ENCODE measurements at regions not wholly inside any gene's neighbourhood (a gene's known extent, or its start where the extent isn't known, plus 50 kb on each side); places are given as distances from the start of the nearest gene placed in this dataset.

- no peak for TF ChIP-seq ZNF592 (IDR thresholded peaks at IDR 0.05)
- TF ChIP-seq NFIC (IDR thresholded peaks at IDR 0.05; ENCODE audit: low read depth, low read length) = no peak
Observed at GRCh38 chr20:57879437-57879778, 169.6 kb upstream of the PMEPA1 start (continued).

- H3K4me3 ChIP-seq = no peak overlapping the region
- RAD21 ChIA-PET (ENCODE audit: unreplicated experiment) = no interaction called here
- H3K27me3 ChIP-seq (replicated peaks in 1 of 2; ENCODE audit: control insufficient read depth in 2 of 2, insufficient read depth in 2 of 2, low read length in 1 of 2) = peaks cover 3 to 6% of the 10 kb centered on the region in 2 experiments; a peak in 2 of 4 replicates
- in situ Hi-C loops (cut with MboI) (no loop called here), intact Hi-C loops (cut with micrococcal nuclease; ENCODE audit: unreplicated experiment) (no loop called here)
- SMC1A ChIA-PET (ENCODE audit: uncharacterized antibody, unreplicated experiment) = no interaction called here
- no peak overlapping the region for H3K9ac ChIP-seq (ENCODE audit: control insufficient read depth, insufficient read depth, low read length)
- H3K4me2 ChIP-seq (ENCODE audit: control insufficient read depth, insufficient read depth) = no peak overlapping the region
- ATAC-seq (no peak), DNase-seq (ENCODE audit: low read depth, low spot score) (no peak), FAIRE-seq (no peak)
- no peaks in the 10 kb centered on the region for H3K36me3 ChIP-seq (ENCODE audit: control insufficient read depth in 2 of 2, insufficient read depth in 2 of 2, low read length in 1 of 2)
- POLR2A ChIA-PET = no interaction called here
- 11% methylated on average over 8 of the region's 8 CpGs for WGBS (ENCODE audit: insufficient coverage, insufficient replicate concordance, low lambda C conversion rate, missing lambda C conversion rate)
- H3K27ac ChIP-seq (ENCODE audit: control insufficient read depth, insufficient read depth) = no peak overlapping the region
- no peak overlapping the region for H2AFZ ChIP-seq (ENCODE audit: control insufficient read depth, low read depth, low read length)
- H4K20me1 ChIP-seq (ENCODE audit: control insufficient read depth, insufficient read depth) = no peaks in the 10 kb centered on the region
- no peaks in the 10 kb centered on the region for H3K79me2 ChIP-seq (ENCODE audit: control insufficient read depth, insufficient read depth, low read length)
- BruUV-seq (replicated peaks) = no TSS peak
- no peaks in the 10 kb centered on the region for H3K4me1 ChIP-seq (ENCODE audit: control insufficient read depth, insufficient read depth, low read length)
- no peaks in the 10 kb centered on the region for H3K9me3 ChIP-seq (replicated peaks; ENCODE audit: control insufficient read depth, insufficient read depth, low read length)
- CTCF ChIA-PET = no interaction called here
- TF ChIP-seq SUZ12 (IDR thresholded peaks at IDR 0.05; ENCODE audit: unreplicated experiment) = no peak
- no peak for TF ChIP-seq IKZF2 (IDR thresholded peaks at IDR 0.05)
- TF ChIP-seq NFYA (IDR thresholded peaks at IDR 0.05; ENCODE audit: borderline replicate concordance, low read depth, low read length) = no peak
- no peak for TF ChIP-seq GATAD2B (conservative IDR thresholded peaks at IDR 0.05; ENCODE audit: low read depth)
- no peak for TF ChIP-seq ZBTB4 (CRISPR knock-in tag; IDR thresholded peaks at IDR 0.05)
- no peak for TF ChIP-seq ELK1 (IDR thresholded peaks at IDR 0.05; ENCODE audit: low read depth, low read length)
- no peak for TF ChIP-seq E2F4 (IDR thresholded peaks at IDR 0.05; ENCODE audit: low read depth, low read length)
- no peak for TF ChIP-seq NRF1 (conservative IDR thresholded peaks at IDR 0.05; ENCODE audit: low read depth, low read length)
- no peak for TF ChIP-seq ZNF384 (IDR thresholded peaks at IDR 0.05; ENCODE audit: borderline replicate concordance, low read depth, low read length)
- no peak for TF ChIP-seq MAX (IDR thresholded peaks at IDR 0.05; ENCODE audit: low read depth, low read length)
- TF ChIP-seq BACH1 (IDR thresholded peaks at IDR 0.05; ENCODE audit: borderline replicate concordance) = no peak
Observed at GRCh38 chr20:57878786-57879424, 169.1 kb upstream of the PMEPA1 start.

Data from GM12878 (cell line).